IPS-20b (cell line): ENCODE measurements at regions not wholly inside any gene's neighbourhood (a gene's known extent, or its start where the extent isn't known, plus 50 kb on each side); places are given as distances from the start of the nearest gene placed in this dataset.

Experiments used
- H3K27ac ChIP-seq: one replicate; pipeline ENCODE4 v1.5.1; 2013; ENCODE audit warnings: low read length
- H3K27me3 ChIP-seq: 2 replicates; pipeline ENCODE4 v1.6.1; 2013; ENCODE audit warnings: mild to moderate bottlenecking, low read length, inconsistent platforms; ENCODE audit not compliant: insufficient read depth
- H3K36me3 ChIP-seq: 2 replicates; pipeline ENCODE4 v1.6.1; 2013; ENCODE audit warnings: low read depth, mild to moderate bottlenecking, inconsistent platforms, low read length, moderate library complexity; ENCODE audit not compliant: insufficient read depth
- H3K4me1 ChIP-seq: 2 replicates; pipeline ENCODE4 v1.6.1; 2013; ENCODE audit warnings: mild to moderate bottlenecking, control low read depth, inconsistent platforms, low read length, moderate library complexity; ENCODE audit not compliant: insufficient read depth
- H3K4me3 ChIP-seq: 2 replicates; pipeline ENCODE4 v1.5.1; 2013; ENCODE audit warnings: mild to moderate bottlenecking, low read length, inconsistent platforms
- H3K9ac ChIP-seq: 2 replicates; pipeline ENCODE4 v1.6.1; 2013; ENCODE audit warnings: low read depth, mild to moderate bottlenecking, inconsistent platforms, low read length, moderate library complexity
- H3K9me3 ChIP-seq: 2 replicates; pipeline ENCODE4 v1.6.1; 2013; ENCODE audit warnings: mild to moderate bottlenecking, low read depth, low read length, inconsistent platforms; ENCODE audit not compliant: insufficient read depth

- Histone ChIP-seq H3K27me3 (no peaks in the 10 kb centered on the region), H3K9me3 (no peaks in the 10 kb centered on the region), H3K4me3 (no peak overlapping the region), H3K36me3 (no peaks in the 10 kb centered on the region), H3K9ac (no peak overlapping the region), H3K4me1 (no peaks in the 10 kb centered on the region), H3K27ac (no peak overlapping the region)
Measured at GRCh38 chr3:187430576-187430975, 62.4 kb downstream of the RTP4 start.
